BJ (cell line): ENCODE measurements at regions not wholly inside any gene's neighbourhood (a gene's known extent, or its start where the extent isn't known, plus 50 kb on each side); places are given as distances from the start of the nearest gene placed in this dataset.

Experiments
- CTCF ChIA-PET: fragments of 350-600 bp; formaldehyde crosslinking; extraction: SDS; loops from one replicate; lab custom pipeline; 2021; ENCODE audit warnings: antibody characterized with exemption, inconsistent platforms; lab: Yijun Ruan, JAX
- POLR2A ChIA-PET: fragments of 300-600 bp; sonication (Branson Sonifier 250); formaldehyde crosslinking; extraction: SDS; loops from one replicate; lab custom pipeline; 2021; ENCODE audit warnings: antibody characterized with exemption; lab: Charles Lee
- DNase-seq: peaks from one replicate; pipeline ENCODE4 v3.0.0-alpha.2; 2011; ENCODE audit warnings: low read depth
- H3K27me3 ChIP-seq: 2 replicates; pipeline ENCODE4 v1.6.0; 2011; ENCODE audit warnings: low read length; ENCODE audit not compliant: control insufficient read depth, insufficient read depth
- H3K36me3 ChIP-seq: 2 replicates; pipeline ENCODE4 v1.5.1; 2011; ENCODE audit warnings: low read length; ENCODE audit not compliant: control insufficient read depth, insufficient read depth
- H3K4me3 ChIP-seq: 2 replicates; pipeline ENCODE4 v1.5.1; 2011; ENCODE audit warnings: low read depth, mild to moderate bottlenecking, control low read depth, low read length
- CTCF ChIP-seq: IDR thresholded peaks from 2 replicates; pipeline ENCODE4 v1.5.1; 2011; ENCODE audit warnings: low read depth, mild to moderate bottlenecking, control low read depth, inconsistent platforms, low read length, moderate library complexity; ENCODE audit not compliant: insufficient read depth

GRCh38 chr9:20125727-20126126 lies 336.9 kb upstream of the SLC24A2 start:
- H3K4me3 ChIP-seq, result no peak overlapping the region
- H3K36me3 ChIP-seq, result no peaks in the 10 kb centered on the region
- TF ChIP-seq CTCF, result no peak
- no peak for DNase-seq
- ChIA-PET CTCF (no interaction called here), POLR2A (no interaction called here)
- no peaks in the 10 kb centered on the region for H3K27me3 ChIP-seq

GRCh38 chr9:20119566-20119965 lies 330.7 kb upstream of the SLC24A2 start:
- no peak for DNase-seq
- Histone ChIP-seq H3K36me3 (no peaks in the 10 kb centered on the region), H3K27me3 (no peaks in the 10 kb centered on the region), H3K4me3 (no peak overlapping the region)
- ChIA-PET CTCF (interaction anchor here (0.7 kb wide), 1 partner anchor 19 kb away, joined by 3 read pairs; no protein-coding TSS in a partner anchor), POLR2A (no interaction called here)
- no peak for TF ChIP-seq CTCF

GRCh38 chr9:20117986-20118385 lies 329.1 kb upstream of the SLC24A2 start:
- no peaks in the 10 kb centered on the region for H3K36me3 ChIP-seq
- POLR2A ChIA-PET, result no interaction called here
- TF ChIP-seq CTCF, result no peak

GRCh38 chr9:20117482-20117881 lies 328.6 kb upstream of the SLC24A2 start:
- Histone ChIP-seq H3K27me3 (no peaks in the 10 kb centered on the region), H3K36me3 (no peaks in the 10 kb centered on the region), H3K4me3 (no peak overlapping the region)
- DNase-seq, result no peak
- POLR2A ChIA-PET, result no interaction called here
- TF ChIP-seq CTCF, result no peak
- CTCF ChIA-PET, result no interaction called here

More at GRCh38 chr9:20117986-20118385, 329.1 kb upstream of the SLC24A2 start:
- CTCF ChIA-PET, result no interaction called here
- no peaks in the 10 kb centered on the region for H3K27me3 ChIP-seq
- no peak for DNase-seq
- H3K4me3 ChIP-seq, result no peak overlapping the region

- Histone ChIP-seq H3K27me3 (no peaks in the 10 kb centered on the region), H3K4me3 (no peak overlapping the region), H3K36me3 (no peaks in the 10 kb centered on the region)
- POLR2A ChIA-PET, result no interaction called here
- TF ChIP-seq CTCF, result no peak
- DNase-seq, result no peak
- CTCF ChIA-PET, result no interaction called here
These were observed 326.1 kb upstream of the SLC24A2 start for GRCh38 chr9:20114974-20115373.
